SK-N-SH (cell line): ENCODE measurements at regions not wholly inside any gene's neighbourhood (a gene's known extent, or its start where the extent isn't known, plus 50 kb on each side); places are given as distances from the start of the nearest gene placed in this dataset.

ENCODE experiments used
- EP300 ChIP-seq, 2 experiments: IDR thresholded peaks; 2 replicates each; pipeline versions ENCODE4 v1.4.0 to v1.6.1; 2012; ENCODE audit warnings: borderline replicate concordance in 1 of 2, low read depth in 1 of 2, low read length in 1 of 2
- GATA2 ChIP-seq: sonication (generic); formaldehyde crosslinking; IDR thresholded peaks from 2 replicates; pipeline ENCODE4 v1.5.0; 2020; ENCODE audit warnings: mild to moderate bottlenecking, missing genetic modification reagents
- RCOR1 ChIP-seq: fragments of 150-350 bp; IDR thresholded peaks from 2 replicates; pipeline ENCODE4 v1.6.1; 2017; ENCODE audit warnings: antibody characterized with exemption, low read length
- TEAD4 ChIP-seq: IDR thresholded peaks from 2 replicates; pipeline ENCODE4 v1.4.0; 2012; ENCODE audit warnings: mild to moderate bottlenecking, borderline replicate concordance; ENCODE audit not compliant: insufficient read depth
- TF ChIP-seq, protein P1 (sequence below): fragments of 200-600 bp; sonication (generic); IDR thresholded peaks from 2 replicates; pipeline ENCODE4 v1.6.1; 2017; ENCODE audit warnings: antibody characterized with exemption, mild to moderate bottlenecking, moderate library complexity

DNA sequence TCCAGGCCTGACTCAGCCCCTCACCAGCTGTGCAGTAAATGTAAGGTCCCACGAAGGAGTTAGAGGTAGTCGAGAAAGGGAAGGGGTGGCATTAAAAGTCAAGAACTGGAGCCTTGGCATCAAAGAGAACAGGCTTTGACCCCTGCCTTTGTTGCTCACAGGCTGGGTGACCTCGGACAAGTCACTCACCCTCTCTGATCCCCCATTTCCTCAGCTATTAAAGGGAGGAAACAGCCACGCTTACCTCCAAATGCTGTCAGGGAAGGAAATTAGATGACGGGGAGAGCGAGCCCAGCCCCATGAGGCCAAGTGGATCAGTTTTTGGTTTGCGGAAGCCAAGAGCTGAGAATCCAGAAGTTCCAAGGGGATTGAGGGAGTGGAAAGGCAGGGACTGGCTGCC, 104.9 kb upstream of the MYL2 start:
- TF ChIP-seq, protein P1, sequence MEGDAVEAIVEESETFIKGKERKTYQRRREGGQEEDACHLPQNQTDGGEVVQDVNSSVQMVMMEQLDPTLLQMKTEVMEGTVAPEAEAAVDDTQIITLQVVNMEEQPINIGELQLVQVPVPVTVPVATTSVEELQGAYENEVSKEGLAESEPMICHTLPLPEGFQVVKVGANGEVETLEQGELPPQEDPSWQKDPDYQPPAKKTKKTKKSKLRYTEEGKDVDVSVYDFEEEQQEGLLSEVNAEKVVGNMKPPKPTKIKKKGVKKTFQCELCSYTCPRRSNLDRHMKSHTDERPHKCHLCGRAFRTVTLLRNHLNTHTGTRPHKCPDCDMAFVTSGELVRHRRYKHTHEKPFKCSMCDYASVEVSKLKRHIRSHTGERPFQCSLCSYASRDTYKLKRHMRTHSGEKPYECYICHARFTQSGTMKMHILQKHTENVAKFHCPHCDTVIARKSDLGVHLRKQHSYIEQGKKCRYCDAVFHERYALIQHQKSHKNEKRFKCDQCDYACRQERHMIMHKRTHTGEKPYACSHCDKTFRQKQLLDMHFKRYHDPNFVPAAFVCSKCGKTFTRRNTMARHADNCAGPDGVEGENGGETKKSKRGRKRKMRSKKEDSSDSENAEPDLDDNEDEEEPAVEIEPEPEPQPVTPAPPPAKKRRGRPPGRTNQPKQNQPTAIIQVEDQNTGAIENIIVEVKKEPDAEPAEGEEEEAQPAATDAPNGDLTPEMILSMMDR, result no peak
- TF ChIP-seq EP300 (IDR thresholded peaks at IDR 0.05; ENCODE audit: borderline replicate concordance in 1 of 2, low read depth in 1 of 2, low read length in 1 of 2) (no peak), GATA2 (CRISPR knock-in tag) (no peak), TEAD4 (no peak), RCOR1 (no peak)
